ENCODE measurements at regions not wholly inside any gene's neighbourhood (a gene's known extent, or its start where the extent isn't known, plus 50 kb on each side); places are given as distances from the start of the nearest gene placed in this dataset.

GRCh38 chrX:13123857-13124345, 79.5 kb upstream of the FAM9C start:
- H3K36me3 ChIP-seq (ENCODE audit: control insufficient read depth in 2 of 2, insufficient read depth in 1 of 2, low read length in 2 of 2), result no peaks in the 10 kb centered on the region
- CTCF ChIA-PET, result interaction anchor here (0.6 to 1.1 kb wide), 3 partner anchors 84 to 365 kb away, joined by 3 to 4 read pairs (median 3); no protein-coding TSS in a partner anchor

GRCh38 chrX:13123247-13123856, 78.9 kb upstream of the FAM9C start:
- Histone ChIP-seq H3K27ac (ENCODE audit: extremely low read depth, low read depth, low read length) (no peak overlapping the region), H3K9me3 (ENCODE audit: control insufficient read depth, insufficient read depth, low read depth, low read length) (no peaks in the 10 kb centered on the region), H3K4me1 (ENCODE audit: control insufficient read depth, insufficient read depth, low read length) (peaks cover 36% of the 10 kb centered on the region), H3K36me3 (ENCODE audit: control insufficient read depth in 2 of 2, insufficient read depth in 1 of 2, low read length in 2 of 2) (no peaks in the 10 kb centered on the region), H3K4me3 (ENCODE audit: low read depth, low read length) (no peak overlapping the region)
- TF ChIP-seq ZNF529 (tag by site-specific recombination; IDR thresholded peaks at IDR 0.05; ENCODE audit: insufficient replicate concordance), result no peak
- no peak for TF ChIP-seq ZBTB20 (tag by site-specific recombination; IDR thresholded peaks at IDR 0.05)
- TF ChIP-seq BCL11A (tag by site-specific recombination; IDR thresholded peaks at IDR 0.05; ENCODE audit: low read depth), result no peak
- TF ChIP-seq ZNF138 (tag by site-specific recombination; IDR thresholded peaks at IDR 0.05; ENCODE audit: borderline replicate concordance), result no peak
- TF ChIP-seq KLF1 (tag by site-specific recombination; IDR thresholded peaks at IDR 0.05), result no peak
- TF ChIP-seq ZNF175 (tag by site-specific recombination; IDR thresholded peaks at IDR 0.05), result no peak
- TF ChIP-seq, protein P1, sequence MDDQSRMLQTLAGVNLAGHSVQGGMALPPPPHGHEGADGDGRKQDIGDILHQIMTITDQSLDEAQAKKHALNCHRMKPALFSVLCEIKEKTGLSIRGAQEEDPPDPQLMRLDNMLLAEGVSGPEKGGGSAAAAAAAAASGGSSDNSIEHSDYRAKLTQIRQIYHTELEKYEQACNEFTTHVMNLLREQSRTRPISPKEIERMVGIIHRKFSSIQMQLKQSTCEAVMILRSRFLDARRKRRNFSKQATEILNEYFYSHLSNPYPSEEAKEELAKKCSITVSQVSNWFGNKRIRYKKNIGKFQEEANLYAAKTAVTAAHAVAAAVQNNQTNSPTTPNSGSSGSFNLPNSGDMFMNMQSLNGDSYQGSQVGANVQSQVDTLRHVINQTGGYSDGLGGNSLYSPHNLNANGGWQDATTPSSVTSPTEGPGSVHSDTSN (CRISPR knock-in tag; IDR thresholded peaks at IDR 0.05), result no peak
- ChIA-PET CTCF (interaction anchor here (0.5 to 1.0 kb wide), 3 partner anchors 63 to 172 kb away, joined by 3 to 4 read pairs (median 3); no protein-coding TSS in a partner anchor), POLR2A (interaction anchor here (1.5 kb wide), 1 partner anchor 9 kb away, joined by 3 read pairs; no protein-coding TSS in a partner anchor)

More at GRCh38 chrX:13123857-13124345, 79.5 kb upstream of the FAM9C start:
- H3K27ac ChIP-seq (ENCODE audit: extremely low read depth, low read depth, low read length), result no peak overlapping the region
- POLR2A ChIA-PET, result interaction anchor here (1.5 kb wide), 1 partner anchor 9 kb away, joined by 3 read pairs; no protein-coding TSS in a partner anchor
- no peak overlapping the region for H3K4me3 ChIP-seq (ENCODE audit: low read depth, low read length)
- H3K9me3 ChIP-seq (ENCODE audit: control insufficient read depth, insufficient read depth, low read depth, low read length), result no peaks in the 10 kb centered on the region
- H3K4me1 ChIP-seq (ENCODE audit: control insufficient read depth, insufficient read depth, low read length), result peaks cover 33% of the 10 kb centered on the region
- TF ChIP-seq, protein P2, sequence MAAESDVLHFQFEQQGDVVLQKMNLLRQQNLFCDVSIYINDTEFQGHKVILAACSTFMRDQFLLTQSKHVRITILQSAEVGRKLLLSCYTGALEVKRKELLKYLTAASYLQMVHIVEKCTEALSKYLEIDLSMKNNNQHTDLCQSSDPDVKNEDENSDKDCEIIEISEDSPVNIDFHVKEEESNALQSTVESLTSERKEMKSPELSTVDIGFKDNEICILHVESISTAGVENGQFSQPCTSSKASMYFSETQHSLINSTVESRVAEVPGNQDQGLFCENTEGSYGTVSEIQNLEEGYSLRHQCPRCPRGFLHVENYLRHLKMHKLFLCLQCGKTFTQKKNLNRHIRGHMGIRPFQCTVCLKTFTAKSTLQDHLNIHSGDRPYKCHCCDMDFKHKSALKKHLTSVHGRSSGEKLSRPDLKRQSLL (tag by site-specific recombination; IDR thresholded peaks at IDR 0.05), result no peak
- no peak for TF ChIP-seq ZBTB17 (tag by site-specific recombination; IDR thresholded peaks at IDR 0.05)
- TF ChIP-seq ZBTB20 (tag by site-specific recombination; IDR thresholded peaks at IDR 0.05), result no peak
- TF ChIP-seq ZNF768 (tag by site-specific recombination; IDR thresholded peaks at IDR 0.05), result no peak
- TF ChIP-seq ZNF513 (tag by site-specific recombination; IDR thresholded peaks at IDR 0.05), result no peak
- TF ChIP-seq ZNF530 (tag by site-specific recombination; IDR thresholded peaks at IDR 0.05; ENCODE audit: low read depth), result no peak
- TF ChIP-seq KLF9 (tag by site-specific recombination; IDR thresholded peaks at IDR 0.05; ENCODE audit: low read depth), result no peak
- no peak for TF ChIP-seq GLIS1 (tag by site-specific recombination; IDR thresholded peaks at IDR 0.05)
- TF ChIP-seq ZNF610 (tag by site-specific recombination; IDR thresholded peaks at IDR 0.05; ENCODE audit: borderline replicate concordance), result no peak
- TF ChIP-seq ZNF18 (tag by site-specific recombination; IDR thresholded peaks at IDR 0.05), result no peak
- no peak for TF ChIP-seq AEBP2 (tag by site-specific recombination; IDR thresholded peaks at IDR 0.05; ENCODE audit: borderline replicate concordance)
- no peak for TF ChIP-seq GFI1B (tag by site-specific recombination; IDR thresholded peaks at IDR 0.05)
